ENCODE measurements at regions not wholly inside any gene's neighbourhood (a gene's known extent, or its start where the extent isn't known, plus 50 kb on each side); places are given as distances from the start of the nearest gene placed in this dataset.

- DNase-seq: no peak
These were observed 83.2 kb upstream of the RND3 start for GRCh38 chr2:150570712-150571111.

- no peak for DNase-seq
These were observed 82.3 kb upstream of the RND3 start for GRCh38 chr2:150569761-150570160.

- no peak for DNase-seq
These were observed 80.4 kb upstream of the RND3 start for GRCh38 chr2:150567771-150568301.

- no peak for DNase-seq
These were observed 78.8 kb upstream of the RND3 start for GRCh38 chr2:150566289-150566688.

- no peak for DNase-seq
These were observed 73.6 kb upstream of the RND3 start for GRCh38 chr2:150561076-150561475.

GRCh38 chr2:150557020-150557600 is 69.6 kb upstream of the RND3 start:
- no peak for DNase-seq

- DNase-seq: no peak
These were observed 68.3 kb upstream of the RND3 start for GRCh38 chr2:150555611-150556356.

- no peak for DNase-seq
These were observed 66.6 kb upstream of the RND3 start for GRCh38 chr2:150554046-150554445.

- DNase-seq: no peak
These were observed 64.8 kb upstream of the RND3 start for GRCh38 chr2:150552041-150552820.

- DNase-seq: no peak
These were observed 61.9 kb upstream of the RND3 start for GRCh38 chr2:150549381-150549780.

GRCh38 chr2:150548527-150548926 is 61.1 kb upstream of the RND3 start:
- DNase-seq: no peak

- no peak for DNase-seq
These were observed 58.4 kb upstream of the RND3 start for GRCh38 chr2:150545916-150546315.

- no peak for DNase-seq
These were observed 57.3 kb upstream of the RND3 start for GRCh38 chr2:150544731-150545130.

- no peak for DNase-seq
These were observed 55.2 kb upstream of the RND3 start for GRCh38 chr2:150542692-150543091.

GRCh38 chr2:150542172-150542571 is 54.7 kb upstream of the RND3 start:
- DNase-seq: no peak

- no peak for DNase-seq
These were observed 51.3 kb upstream of the RND3 start for GRCh38 chr2:150538651-150539201.

Measured in inflammatory macrophage treated with lipopolysaccharide for 4 hours (primary cell).